K562 (cell line): ENCODE measurements at regions not wholly inside any gene's neighbourhood (a gene's known extent, or its start where the extent isn't known, plus 50 kb on each side); places are given as distances from the start of the nearest gene placed in this dataset.

Experiments used
- CBX1 ChIP-seq: sonication (generic); IDR thresholded peaks from 2 replicates; pipeline ENCODE4 v1.6.1; 2016; ENCODE audit warnings: antibody characterized with exemption, low read depth, mild to moderate bottlenecking
- HNRNPUL1 ChIP-seq: fragments of 200-400 bp; formaldehyde crosslinking; IDR thresholded peaks from 2 replicates; pipeline ENCODE4 v1.6.1; 2017; ENCODE audit warnings: low read length
- POLR2AphosphoS5 ChIP-seq: IDR thresholded peaks from 2 replicates; pipeline ENCODE4 v1.6.1; 2011; ENCODE audit warnings: mild to moderate bottlenecking, low read depth, low read length, moderate library complexity; ENCODE audit not compliant: control insufficient read depth, insufficient read depth
- SNRNP70 ChIP-seq: fragments of 200-400 bp; formaldehyde crosslinking; optimal IDR thresholded peaks from 2 replicates; pipeline ENCODE3; 2017; ENCODE audit warnings: low read depth, low read length
- XRCC5 ChIP-seq: fragments of 200-400 bp; formaldehyde crosslinking; IDR thresholded peaks from 2 replicates; pipeline ENCODE4 v1.6.1; 2017; ENCODE audit warnings: low read depth, mild to moderate bottlenecking, low read length
- ZFX ChIP-seq: sonication (generic); formaldehyde crosslinking; IDR thresholded peaks from 2 replicates; pipeline ENCODE4 v1.8.0; 2022; ENCODE audit warnings: mild to moderate bottlenecking, missing genetic modification reagents, moderate library complexity
- TF ChIP-seq, protein P1 (sequence below), 3 experiments: IDR thresholded peaks in 2 of 3; conservative IDR thresholded peaks in 1 of 3; 2 replicates each; pipeline ENCODE4 v1.5.1; 2011 to 2012; ENCODE audit warnings: low read length in 3 of 3, mild to moderate bottlenecking in 3 of 3, control low read depth in 2 of 3, improper control_type of control experiment in 1 of 3, inconsistent platforms in 1 of 3, low read depth in 1 of 3, mixed read lengths in 1 of 3, moderate library complexity in 1 of 3; ENCODE audit not compliant: insufficient read depth in 2 of 3

DNA sequence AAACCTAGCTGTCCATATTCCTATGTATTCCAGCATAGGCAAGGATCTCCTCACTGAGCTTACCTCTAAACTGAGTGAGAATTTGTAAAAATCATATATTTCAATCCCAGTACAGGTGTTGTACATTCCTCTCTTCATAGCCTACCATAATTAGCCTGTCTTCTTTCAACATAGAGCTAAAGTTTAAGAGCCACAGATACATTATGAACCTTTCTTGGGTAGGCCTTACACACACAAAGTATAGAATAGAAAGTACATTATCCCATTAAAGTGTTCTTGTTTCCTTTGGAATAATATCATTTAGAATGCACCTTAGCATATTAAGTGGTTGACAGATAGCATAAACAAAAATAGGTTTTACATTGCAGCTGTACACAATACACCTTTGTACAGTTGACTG, 282.1 kb upstream of the TMEM161B start:
- TF ChIP-seq HNRNPUL1: no peak
- TF ChIP-seq XRCC5: no peak
- no peak for TF ChIP-seq POLR2AphosphoS5
- TF ChIP-seq CBX1: no peak
- no peak for TF ChIP-seq SNRNP70
- TF ChIP-seq ZFX: no peak
- TF ChIP-seq, protein P1, sequence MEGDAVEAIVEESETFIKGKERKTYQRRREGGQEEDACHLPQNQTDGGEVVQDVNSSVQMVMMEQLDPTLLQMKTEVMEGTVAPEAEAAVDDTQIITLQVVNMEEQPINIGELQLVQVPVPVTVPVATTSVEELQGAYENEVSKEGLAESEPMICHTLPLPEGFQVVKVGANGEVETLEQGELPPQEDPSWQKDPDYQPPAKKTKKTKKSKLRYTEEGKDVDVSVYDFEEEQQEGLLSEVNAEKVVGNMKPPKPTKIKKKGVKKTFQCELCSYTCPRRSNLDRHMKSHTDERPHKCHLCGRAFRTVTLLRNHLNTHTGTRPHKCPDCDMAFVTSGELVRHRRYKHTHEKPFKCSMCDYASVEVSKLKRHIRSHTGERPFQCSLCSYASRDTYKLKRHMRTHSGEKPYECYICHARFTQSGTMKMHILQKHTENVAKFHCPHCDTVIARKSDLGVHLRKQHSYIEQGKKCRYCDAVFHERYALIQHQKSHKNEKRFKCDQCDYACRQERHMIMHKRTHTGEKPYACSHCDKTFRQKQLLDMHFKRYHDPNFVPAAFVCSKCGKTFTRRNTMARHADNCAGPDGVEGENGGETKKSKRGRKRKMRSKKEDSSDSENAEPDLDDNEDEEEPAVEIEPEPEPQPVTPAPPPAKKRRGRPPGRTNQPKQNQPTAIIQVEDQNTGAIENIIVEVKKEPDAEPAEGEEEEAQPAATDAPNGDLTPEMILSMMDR (IDR thresholded peaks at IDR 0.05 in 2 of 3, conservative IDR thresholded peaks at IDR 0.05 in 1 of 3; ENCODE audit: insufficient read depth in 2 of 3, low read depth in 1 of 3, low read length in 3 of 3): no peak
